Sciatic nerve (tissue), 2 donors: ENCODE measurements at regions not wholly inside any gene's neighbourhood (a gene's known extent, or its start where the extent isn't known, plus 50 kb on each side); places are given as distances from the start of the nearest gene placed in this dataset.

Source experiments
- ATAC-seq: fragments of 200-7000 bp; cut with Tn5 transposase; one replicate; pipeline ENCODE4 v1.9.1; 2020; ENCODE audit warnings: mild to moderate bottlenecking, moderate library complexity
- DNase-seq: peaks from one replicate; pipeline ENCODE4 v3.0.0-alpha.2; 2020; ENCODE audit warnings: low spot score
- intact Hi-C: fragments of 100-400 bp; cut with DNase I; formaldehyde crosslinking; loops from one replicate; pipeline ENCODE4 v1.14.2; 2022
- donor health status: DM: no; HTN: no; CAD: no.
- donor health status: DM: no; HTN: no; CAD: no.

DNA sequence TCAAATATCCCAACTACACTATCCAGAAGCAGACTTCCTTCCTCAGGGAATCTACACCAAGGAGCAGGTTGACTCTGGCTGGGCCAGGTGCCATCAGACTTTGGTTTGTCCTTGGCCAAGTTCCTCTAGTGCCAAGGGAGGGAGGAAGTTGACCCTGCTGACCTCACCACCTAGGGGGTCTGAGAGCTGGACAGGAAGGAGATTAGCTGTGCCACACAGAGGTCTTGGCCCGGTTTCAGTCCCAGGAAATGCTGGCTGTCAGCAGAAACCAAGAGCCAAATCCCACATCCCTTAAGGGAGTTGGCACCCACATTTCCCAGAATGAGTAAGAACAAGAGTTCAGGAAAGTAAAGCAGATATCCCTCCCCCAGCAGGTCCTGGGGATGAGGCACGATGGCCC lies 178.2 kb downstream of the SALL1 start:
- intact Hi-C loops = loop anchor here (5.0 kb wide), 1 partner anchor 1439 kb away; no protein-coding TSS in a partner anchor
- DNase-seq = no peak
- ATAC-seq = no peak

DNA sequence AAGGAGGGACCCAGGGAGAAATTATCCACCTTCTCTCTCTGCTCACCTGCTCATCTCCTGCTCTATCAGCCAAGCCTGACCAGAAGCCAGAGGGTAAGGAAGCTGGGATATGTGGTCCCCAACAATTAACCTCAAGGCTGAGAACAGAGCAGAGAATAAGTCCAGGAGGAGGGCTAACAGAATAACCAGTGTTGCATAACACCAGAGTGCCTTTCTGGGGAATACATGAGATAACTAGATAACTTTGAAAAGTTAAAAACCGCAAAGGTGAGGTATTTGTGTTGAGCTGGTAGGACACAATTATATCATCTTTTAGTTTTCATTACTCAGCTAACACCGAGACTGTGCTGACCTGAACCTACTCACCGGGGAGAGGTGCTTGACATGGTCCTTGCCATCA lies 180.8 kb downstream of the SALL1 start:
- intact Hi-C loops = loop anchor here (5.0 kb wide), 1 partner anchor 1442 kb away; no protein-coding TSS in a partner anchor

DNA sequence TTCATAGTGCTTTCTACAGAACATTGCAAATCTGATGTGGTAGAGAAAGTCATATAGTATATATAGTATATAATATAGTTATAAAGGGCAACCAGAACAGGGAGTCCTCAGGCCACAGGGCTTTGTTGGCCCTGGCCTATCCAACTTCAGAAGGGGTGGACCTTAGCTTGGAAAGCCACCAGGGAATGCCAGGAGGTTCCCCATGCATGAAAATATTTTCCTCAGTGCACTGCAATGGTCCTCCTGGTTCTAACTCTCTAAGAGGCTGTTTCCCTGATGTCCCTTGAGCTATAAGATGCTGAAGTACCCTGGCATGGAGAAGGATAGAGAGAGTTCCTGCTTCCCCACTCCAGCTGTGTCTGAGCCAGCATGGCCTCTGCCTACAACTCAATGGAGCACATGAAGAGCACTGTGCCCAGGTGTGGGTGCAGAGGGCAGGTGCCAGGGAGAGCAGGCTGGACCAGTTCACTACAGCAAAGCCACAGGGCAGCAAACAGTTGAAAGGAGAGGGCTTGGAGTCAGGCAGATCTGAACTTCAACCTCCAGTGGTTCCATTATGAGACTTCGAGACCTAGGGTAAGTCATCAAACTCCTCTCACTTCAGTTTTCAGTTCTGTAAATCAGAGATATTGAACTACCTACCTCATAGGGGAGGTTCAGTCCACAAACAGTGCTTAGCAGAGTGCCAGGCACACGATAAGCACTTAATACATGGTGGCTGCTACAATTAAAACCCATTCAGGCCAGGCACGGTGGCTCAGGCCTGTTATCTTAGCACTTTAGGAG lies 183.1 kb downstream of the SALL1 start:
- intact Hi-C loops = no loop called here
- ATAC-seq (no peak), DNase-seq (no peak)

More for the DNA sequence above, 180.8 kb downstream of the SALL1 start:
- ATAC-seq (no peak), DNase-seq (no peak)

DNA sequence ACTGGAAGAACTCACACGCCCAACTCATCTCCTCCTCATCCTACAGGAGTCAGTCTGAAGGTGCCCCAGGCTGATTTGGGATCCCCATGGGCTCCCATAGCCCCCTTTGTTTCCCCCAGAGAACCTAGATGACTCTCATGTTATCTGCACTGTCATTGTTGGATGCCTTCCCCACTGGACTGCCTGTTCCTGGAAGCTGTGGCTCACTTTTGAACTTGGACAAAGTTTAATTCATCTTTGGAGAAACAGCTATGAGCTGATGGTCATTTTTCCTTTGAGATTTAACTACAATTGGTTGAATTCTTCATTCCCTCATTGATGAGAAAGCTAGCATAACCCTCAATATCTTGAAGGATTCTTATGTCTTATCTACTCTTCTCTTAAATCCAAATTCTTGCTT lies 186.6 kb downstream of the SALL1 start:
- intact Hi-C loops = no loop called here
- ATAC-seq (no peak), DNase-seq (no peak)

DNA sequence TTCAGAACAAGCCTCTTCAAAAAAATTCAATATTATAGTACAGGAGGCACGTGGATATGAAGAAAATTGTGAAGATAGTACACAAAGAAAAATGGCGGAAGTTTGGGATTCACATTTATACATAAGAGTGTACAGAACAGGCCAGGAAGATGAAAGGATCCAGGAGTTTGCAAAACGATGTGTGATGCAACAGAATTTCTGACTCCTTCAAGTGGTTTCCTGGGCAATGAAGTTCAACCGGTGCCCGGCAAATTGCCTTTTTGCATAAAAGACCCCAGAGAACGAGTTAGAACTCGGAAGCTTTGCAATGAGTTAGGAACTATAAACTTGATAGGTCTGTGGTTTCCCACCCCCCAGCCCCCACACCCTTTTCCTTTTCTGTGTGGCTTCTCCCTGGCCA lies 189.1 kb downstream of the SALL1 start:
- DNase-seq = no peak
- intact Hi-C loops = no loop called here
- ATAC-seq = no peak

DNA sequence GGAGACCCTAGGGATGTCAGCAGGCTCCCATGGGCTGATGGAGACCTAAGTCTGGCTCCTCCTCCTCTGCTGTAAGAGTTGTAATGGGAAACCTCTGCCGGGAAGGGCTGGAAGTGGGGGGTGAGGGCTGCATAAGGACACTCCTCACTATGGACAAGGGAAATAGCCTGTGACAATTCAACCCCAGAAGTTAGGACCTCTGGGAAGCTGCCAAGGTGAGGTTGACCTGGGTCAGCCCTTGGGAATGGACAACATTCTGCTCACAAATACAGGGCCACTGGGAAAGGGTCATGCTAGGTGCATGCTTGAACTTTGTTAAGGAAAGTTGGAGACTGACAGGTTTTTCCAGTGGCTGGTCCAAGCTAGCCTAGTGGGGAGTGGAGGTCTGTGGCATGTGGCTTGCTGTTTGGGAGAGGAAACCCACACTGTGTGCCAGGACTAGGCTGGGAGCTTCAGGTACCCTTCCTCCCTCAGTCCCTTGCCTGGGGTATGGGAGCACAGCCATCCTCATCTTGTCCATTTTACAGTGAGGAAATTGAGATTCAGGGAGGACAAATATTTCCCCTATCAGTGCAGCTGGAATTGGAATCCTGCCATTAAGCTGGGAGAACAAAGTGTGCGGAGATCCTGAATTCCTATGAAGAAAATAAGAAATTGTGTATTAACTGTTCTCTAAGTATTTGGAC lies 190.4 kb downstream of the SALL1 start:
- DNase-seq (no peak), ATAC-seq (no peak)
- intact Hi-C loops = no loop called here

DNA sequence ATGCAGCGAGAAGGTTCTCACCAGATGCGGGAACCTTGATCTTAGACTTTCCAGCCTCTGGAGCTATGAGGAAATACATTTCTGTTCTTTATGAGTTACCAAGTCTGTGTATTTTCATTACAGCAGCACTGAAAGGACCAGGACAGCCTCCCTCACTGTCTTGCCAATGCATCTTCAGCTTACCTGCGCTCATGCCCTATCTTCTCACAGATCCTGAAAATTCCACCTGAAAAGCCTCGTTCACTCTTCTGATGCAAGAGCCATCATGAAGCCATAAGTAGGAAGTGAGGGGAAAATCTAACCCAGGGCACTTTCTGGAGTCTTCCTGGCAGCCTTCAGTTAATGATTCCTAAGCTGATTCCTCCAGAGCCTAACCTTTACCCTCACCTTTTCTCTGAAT lies 194.0 kb downstream of the SALL1 start:
- intact Hi-C loops = no loop called here
- no peak for DNase-seq
- ATAC-seq = no peak

DNA sequence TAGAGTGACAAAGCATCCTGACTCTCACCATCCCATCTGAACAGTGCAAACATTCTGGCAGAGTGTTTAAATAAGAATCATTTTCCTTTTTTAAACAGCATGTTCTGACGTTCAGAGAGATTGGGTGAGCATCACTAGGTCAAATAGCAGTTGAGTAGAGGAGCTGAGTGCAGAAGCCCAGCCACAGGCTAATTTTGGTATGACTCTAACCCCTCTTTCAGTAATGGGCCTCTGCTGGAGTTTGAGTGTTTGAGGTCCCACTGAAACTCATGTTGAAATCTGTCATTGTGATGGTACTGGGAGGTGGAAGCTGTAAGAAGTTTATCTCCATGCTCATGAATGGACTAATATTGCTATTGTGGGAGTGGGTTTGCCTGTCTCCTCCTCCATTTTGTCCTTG lies 194.4 kb downstream of the SALL1 start:
- intact Hi-C loops = no loop called here
- DNase-seq (no peak), ATAC-seq (no peak)

DNA sequence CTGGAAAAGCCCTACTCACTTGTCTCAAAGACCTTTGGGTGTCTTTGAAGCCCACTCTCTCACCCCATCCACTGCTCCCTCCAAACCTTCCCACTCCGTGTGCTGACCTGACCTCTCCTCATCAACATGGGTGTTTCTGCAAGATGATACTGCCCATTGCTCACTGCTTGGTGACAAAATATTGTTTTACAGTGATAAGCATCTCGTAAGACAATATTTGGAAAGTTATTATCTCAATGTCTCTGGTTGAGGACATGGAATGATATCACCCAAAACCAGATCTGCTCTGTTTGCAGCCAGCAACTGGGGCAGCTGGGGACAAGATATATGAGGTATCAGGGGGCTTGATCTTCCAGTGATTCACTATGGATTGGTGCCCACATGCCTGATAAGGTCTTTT lies 195.8 kb downstream of the SALL1 start:
- intact Hi-C loops = no loop called here
- DNase-seq (no peak), ATAC-seq (no peak)

DNA sequence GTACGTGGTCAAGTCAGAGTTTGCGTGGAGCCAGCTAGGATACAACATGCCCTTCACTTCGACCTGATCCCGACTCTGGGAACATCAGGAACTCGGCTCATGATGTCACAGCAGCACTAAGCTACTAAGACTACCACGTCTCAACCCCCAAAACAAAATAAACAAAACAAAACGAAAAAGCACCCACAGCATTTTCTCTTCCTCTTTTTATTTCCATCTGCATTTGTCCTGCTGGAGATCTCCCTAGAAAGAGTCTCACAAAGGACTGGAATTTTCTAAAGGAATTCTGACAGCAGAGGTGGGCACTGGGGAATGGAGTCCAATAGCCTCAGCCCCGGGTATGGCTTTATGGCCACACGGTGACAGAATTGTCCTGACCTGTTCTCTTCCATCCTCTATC lies 196.6 kb downstream of the SALL1 start:
- DNase-seq = no peak
- intact Hi-C loops = no loop called here
- no peak for ATAC-seq

DNA sequence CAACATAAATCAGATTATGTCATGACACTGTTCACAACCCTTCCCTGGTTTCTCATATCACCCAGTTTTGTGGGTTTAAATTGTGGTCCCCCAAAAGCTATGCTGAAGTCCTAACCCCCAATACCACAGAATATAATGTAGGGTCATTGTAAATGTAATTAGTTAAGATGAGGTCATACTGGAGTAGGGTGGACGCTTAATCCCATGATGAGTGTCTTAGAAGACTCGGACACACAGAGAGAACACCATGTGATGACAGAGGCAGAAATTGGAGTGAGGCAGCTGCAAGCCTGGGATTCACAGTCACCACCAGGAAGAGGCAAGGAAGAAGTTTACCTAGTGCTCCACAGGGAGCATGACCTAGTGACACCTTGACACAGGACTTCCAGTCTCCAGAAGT lies 197.8 kb downstream of the SALL1 start:
- intact Hi-C loops = no loop called here
- DNase-seq (no peak), ATAC-seq (no peak)

DNA sequence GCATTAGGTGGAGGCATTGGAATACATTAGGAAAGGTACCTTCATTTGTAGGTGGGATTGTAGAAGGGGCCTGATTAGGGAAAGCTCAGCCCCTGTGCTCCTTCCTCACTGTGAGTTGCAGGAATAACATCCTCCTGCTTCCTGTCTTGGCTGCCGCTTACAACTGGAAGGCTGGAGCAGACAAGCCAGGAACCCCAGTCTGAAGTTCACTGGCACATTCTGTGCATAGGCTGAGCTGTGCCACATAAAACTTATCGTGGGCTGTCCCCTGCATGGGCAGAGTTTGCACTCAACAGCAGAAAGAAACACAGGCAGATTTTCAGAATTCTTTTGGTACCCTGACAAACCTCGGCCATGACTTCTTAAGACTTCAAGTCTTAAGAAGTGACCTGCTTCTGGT lies 200.1 kb downstream of the SALL1 start:
- intact Hi-C loops = no loop called here
- ATAC-seq = no peak
- DNase-seq = no peak

DNA sequence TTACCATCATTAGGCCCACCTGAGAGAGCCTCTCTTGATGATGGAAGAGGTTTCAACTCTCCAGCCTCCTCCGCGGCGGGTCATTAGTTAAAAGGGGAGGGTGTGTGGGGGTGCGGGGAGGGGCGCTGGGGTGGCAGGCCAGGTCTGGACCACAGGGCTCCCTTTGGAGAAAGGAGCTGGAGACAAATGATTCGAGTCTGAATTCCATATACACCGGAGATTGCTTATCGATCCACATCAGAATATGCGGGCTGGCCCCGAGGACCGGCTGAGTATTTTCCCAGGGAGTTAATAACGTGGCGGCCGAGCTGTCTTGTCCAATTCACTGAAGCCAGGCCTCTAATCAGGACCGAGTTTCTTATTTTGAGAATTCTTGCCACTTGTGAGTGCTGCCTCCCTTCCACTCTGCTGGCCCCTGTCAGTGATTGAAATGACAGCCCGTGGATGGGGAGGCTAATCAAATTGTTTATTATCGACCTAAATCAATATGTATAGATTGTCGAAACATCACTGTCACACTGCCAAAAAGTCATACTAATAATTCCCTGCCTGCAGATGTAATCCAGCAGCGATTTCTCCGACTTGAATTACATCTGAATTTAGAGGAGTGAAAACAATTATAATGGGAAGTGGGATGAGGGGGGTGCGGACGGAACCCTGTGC lies 202.7 kb downstream of the SALL1 start:
- intact Hi-C loops = no loop called here
- no peak for ATAC-seq
- no peak for DNase-seq

DNA sequence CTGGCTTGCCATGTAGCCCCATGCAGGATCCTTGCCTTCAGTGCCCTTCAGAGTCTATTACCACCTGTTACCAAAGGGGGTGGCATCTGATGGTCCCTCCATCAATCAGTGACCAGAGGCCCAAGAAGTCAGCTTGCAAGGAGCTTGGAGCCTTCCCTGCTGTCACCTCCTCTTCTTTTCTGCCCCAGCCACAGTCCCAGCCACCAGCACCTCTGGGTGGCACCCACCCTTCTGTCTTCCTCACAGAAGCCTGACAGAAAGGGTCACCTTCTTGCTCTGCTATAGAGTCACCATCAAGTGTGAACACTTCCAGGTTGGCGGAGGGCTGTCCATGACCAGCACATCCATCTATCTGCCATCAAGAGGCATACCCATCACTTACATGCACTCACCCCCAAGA lies 203.2 kb downstream of the SALL1 start:
- intact Hi-C loops = no loop called here
- ATAC-seq (no peak), DNase-seq (no peak)

DNA sequence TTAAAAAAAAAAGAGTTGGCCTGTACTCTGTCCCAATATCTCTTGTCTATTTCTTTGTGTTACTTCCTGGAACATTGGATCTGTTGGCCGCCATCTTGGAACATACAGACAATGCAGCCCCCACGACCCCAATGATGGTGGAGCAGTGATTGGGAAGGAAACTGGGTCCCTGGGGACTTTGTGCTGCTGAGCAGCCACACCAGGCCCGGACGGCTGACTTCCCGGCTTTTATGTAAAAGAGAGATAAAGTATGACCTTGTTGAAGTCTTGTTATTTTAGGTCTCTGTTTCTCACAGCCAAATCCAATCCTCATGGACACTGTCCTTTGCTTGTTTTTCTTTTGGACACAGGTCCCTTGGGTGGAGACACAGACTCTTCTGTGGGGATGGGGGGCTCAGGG lies 204.5 kb downstream of the SALL1 start:
- intact Hi-C loops = no loop called here
- ATAC-seq = no peak

DNA sequence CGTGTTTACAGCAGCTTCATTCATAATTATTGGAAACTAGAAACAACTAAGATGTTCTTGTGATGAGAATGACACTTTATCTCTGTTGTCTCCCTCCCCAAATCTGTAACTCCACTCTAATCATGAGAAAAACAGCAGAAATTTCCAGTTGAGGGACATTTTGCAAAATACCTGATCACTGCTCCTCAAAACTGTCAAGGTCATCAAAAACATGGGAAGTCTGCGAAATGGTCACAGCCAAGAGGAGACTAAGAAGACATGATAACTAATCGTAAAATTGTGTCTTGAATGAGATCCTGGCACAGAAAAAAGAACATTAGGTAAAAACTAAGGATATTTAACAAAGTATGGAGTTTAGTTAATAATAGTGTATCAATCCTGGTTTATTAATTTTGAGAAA lies 204.2 kb downstream of the CYLD start:
- ATAC-seq = no peak
- no peak for DNase-seq
- intact Hi-C loops = no loop called here

More for the DNA sequence above, 204.5 kb downstream of the SALL1 start:
- no peak for DNase-seq

DNA sequence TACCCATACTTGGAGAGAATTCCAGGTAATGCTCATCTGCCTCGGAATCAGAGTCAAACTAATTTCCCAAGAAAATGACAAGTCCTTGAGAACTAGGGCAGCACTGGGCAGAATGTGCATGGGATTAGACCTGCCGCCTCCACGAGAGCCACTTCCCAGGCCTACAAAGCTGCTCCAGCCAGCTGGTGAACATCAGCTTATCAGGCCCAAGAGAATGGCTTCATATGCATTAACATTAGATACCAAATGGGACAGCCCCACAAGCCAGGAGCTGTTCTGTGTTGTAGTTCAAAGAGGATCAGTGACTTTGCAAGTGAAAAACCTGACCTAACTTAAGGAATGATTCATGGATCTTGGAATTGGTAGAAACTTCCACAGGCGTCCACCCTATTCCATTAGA lies 203.3 kb downstream of the CYLD start:
- ATAC-seq (no peak), DNase-seq (no peak)
- intact Hi-C loops = no loop called here

DNA sequence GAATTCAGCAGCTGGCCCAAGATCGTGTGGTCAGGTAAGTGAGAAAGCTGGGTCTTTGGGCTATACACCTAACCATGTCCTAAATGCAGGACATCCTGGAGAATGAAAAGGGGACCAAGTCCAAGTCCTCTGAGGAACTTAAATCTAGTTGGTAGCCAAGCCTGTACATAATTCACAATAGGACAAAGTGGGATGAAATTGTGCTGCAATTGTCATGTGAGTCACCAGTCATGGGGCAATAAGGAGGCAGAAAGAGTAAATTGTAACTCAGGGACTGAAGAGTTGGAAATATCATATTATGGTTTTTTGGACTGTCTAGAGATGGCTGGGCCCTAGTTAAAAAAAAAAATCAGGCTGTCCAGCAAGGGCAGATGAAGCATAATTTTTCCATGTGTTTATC lies 202.6 kb downstream of the CYLD start:
- DNase-seq (no peak), ATAC-seq (no peak)
- intact Hi-C loops = no loop called here

DNA sequence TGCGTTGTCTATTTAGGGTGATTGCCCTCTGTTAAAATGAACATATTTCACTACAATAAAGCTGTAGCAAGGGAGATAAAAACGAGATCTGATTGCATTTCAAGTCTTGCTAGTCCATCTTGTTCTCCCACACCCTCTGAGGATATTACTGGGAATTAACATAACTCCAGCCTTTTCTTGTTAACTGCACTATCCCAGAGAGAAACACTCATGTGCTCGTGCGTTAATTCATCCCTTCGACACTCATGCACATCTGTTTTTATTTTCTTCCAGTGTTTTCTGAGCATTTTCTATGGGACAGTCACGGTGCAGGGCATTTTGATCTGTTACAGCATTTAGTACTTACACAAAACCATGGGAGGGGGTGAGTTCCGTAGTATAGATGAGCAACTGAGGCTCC lies 202.1 kb downstream of the CYLD start:
- ATAC-seq = no peak
- intact Hi-C loops = no loop called here
- DNase-seq = no peak

DNA sequence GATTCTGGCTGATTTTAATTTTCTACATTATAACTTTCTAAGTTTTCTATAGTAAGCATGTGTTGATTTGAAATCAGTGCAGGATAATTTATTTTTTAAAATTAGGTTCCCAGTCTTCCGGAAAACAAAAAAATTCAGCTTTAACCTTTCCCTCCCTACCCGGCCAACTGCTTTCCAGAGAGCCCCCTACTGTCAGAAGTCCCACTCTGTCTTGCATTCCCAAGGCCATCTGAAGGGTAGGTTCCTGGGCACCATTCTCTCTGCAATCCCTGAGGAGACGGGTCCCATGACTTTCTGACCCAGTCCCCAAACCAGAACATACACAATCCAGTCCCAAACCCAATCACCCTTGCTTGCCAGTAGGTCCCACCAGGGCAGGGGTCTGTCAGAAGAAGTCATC lies 200.3 kb downstream of the CYLD start:
- intact Hi-C loops = no loop called here
- no peak for DNase-seq
- ATAC-seq = no peak
